MCF 10A (cell line): ENCODE measurements at regions not wholly inside any gene's neighbourhood (a gene's known extent, or its start where the extent isn't known, plus 50 kb on each side); places are given as distances from the start of the nearest gene placed in this dataset.

Experiments
- BruUV-seq: library from RNA; stranded (reverse); fragments of 400-500 nt; replicated peaks from 2 replicates; lab custom pipeline; 2021; lab: Mats Ljungman, UMichigan
- CTCF ChIA-PET: fragments of 300-600 bp; sonication (Branson Sonifier 250); formaldehyde crosslinking; extraction: SDS; loops from one replicate; lab custom pipeline; 2021; ENCODE audit warnings: antibody characterized with exemption, inconsistent platforms; lab: Yijun Ruan, JAX
- POLR2A ChIA-PET: fragments of 300-600, 350-650 bp; sonication (Branson Sonifier 250); formaldehyde crosslinking; extraction: SDS; loops from one replicate; lab custom pipeline; 2020; ENCODE audit warnings: antibody characterized with exemption, inconsistent platforms; lab: Yijun Ruan, JAX
- DNase-seq: peaks from one replicate; pipeline ENCODE4 v3.0.0-alpha.2; 2018; ENCODE audit not compliant: unreplicated experiment
- H3K27ac Mint-ChIP-seq: one replicate; pipeline ENCODE4 v1.8.0; 2022; ENCODE audit warnings: mild to moderate bottlenecking, low read depth, mixed read lengths; ENCODE audit not compliant: unreplicated experiment
- H3K27me3 Mint-ChIP-seq: one replicate; pipeline ENCODE4 v1.8.0; 2022; ENCODE audit warnings: mixed read lengths; ENCODE audit not compliant: insufficient read depth, unreplicated experiment
- H3K36me3 Mint-ChIP-seq: one replicate; pipeline ENCODE4 v1.8.0; 2022; ENCODE audit warnings: mild to moderate bottlenecking, moderate library complexity, mixed read lengths; ENCODE audit not compliant: insufficient read depth, unreplicated experiment
- H3K4me1 Mint-ChIP-seq: one replicate; pipeline ENCODE4 v1.8.0; 2022; ENCODE audit warnings: mixed read lengths; ENCODE audit not compliant: insufficient read depth, unreplicated experiment
- H3K4me3 Mint-ChIP-seq: one replicate; pipeline ENCODE4 v1.8.0; 2022; ENCODE audit warnings: mild to moderate bottlenecking, moderate library complexity, mixed read lengths; ENCODE audit not compliant: unreplicated experiment
- H3K9me3 Mint-ChIP-seq: one replicate; pipeline ENCODE4 v1.8.0; 2022; ENCODE audit warnings: mixed read lengths; ENCODE audit not compliant: unreplicated experiment
- CTCF ChIP-seq: fragments of 200-600 bp; IDR thresholded peaks from one replicate; pipeline ENCODE4 v1.8.0; 2022; ENCODE audit warnings: antibody characterized with exemption, mild to moderate bottlenecking; ENCODE audit not compliant: unreplicated experiment
- intact Hi-C: fragments of 100-400 bp; cut with micrococcal nuclease; formaldehyde crosslinking; loops from 2 replicates; pipeline ENCODE4 v1.14.1; 2022

GRCh38 chr5:67496051-67496450, 299.5 kb upstream of the CD180 start:
- Mint-ChIP-seq H3K27me3 (no peaks in the 10 kb centered on the region), H3K4me3 (no peak overlapping the region), H3K9me3 (peaks cover 14% of the 10 kb centered on the region), H3K4me1 (peaks cover 16% of the 10 kb centered on the region), H3K27ac (no peak overlapping the region), H3K36me3 (peaks cover 5% of the 10 kb centered on the region)
- no peak for DNase-seq
- BruUV-seq: no TSS peak
- intact Hi-C loops: no loop called here
- ChIA-PET POLR2A (interaction anchor here (0.9 to 1.1 kb wide), 2 partner anchors 12 to 15 kb away, joined by 4 to 5 read pairs; no protein-coding TSS in a partner anchor), CTCF (interaction anchor here (0.7 kb wide), 1 partner anchor 125 kb away, joined by 3 read pairs; no protein-coding TSS in a partner anchor)
- no peak for TF ChIP-seq CTCF

- POLR2A ChIA-PET: no interaction called here
- CTCF ChIA-PET: interaction anchor here (0.5 to 1.8 kb wide), 3 partner anchors 248 to 721 kb away, joined by 3 to 6 read pairs (median 3); no protein-coding TSS in a partner anchor
- DNase-seq: no peak
- H3K36me3 Mint-ChIP-seq: peaks cover 5% of the 10 kb centered on the region
- intact Hi-C loops: no loop called here
- H3K27me3 Mint-ChIP-seq: no peaks in the 10 kb centered on the region
- H3K9me3 Mint-ChIP-seq: peaks cover 12% of the 10 kb centered on the region
- H3K4me3 Mint-ChIP-seq: no peak overlapping the region
- no peak overlapping the region for H3K27ac Mint-ChIP-seq
- peaks cover 26% of the 10 kb centered on the region for H3K4me1 Mint-ChIP-seq
- no TSS peak for BruUV-seq
- no peak for TF ChIP-seq CTCF
These were observed 298.5 kb upstream of the CD180 start for GRCh38 chr5:67495072-67495471.

GRCh38 chr5:67494186-67494855, 297.7 kb upstream of the CD180 start:
- Mint-ChIP-seq H3K4me1 (peaks cover 29% of the 10 kb centered on the region), H3K27ac (no peak overlapping the region), H3K27me3 (no peaks in the 10 kb centered on the region), H3K9me3 (peaks cover 16% of the 10 kb centered on the region), H3K4me3 (no peak overlapping the region), H3K36me3 (peaks cover 5% of the 10 kb centered on the region)
- POLR2A ChIA-PET: interaction anchor here (0.9 to 2.0 kb wide), 2 partner anchors 13 to 756 kb away, joined by 3 to 4 read pairs; no protein-coding TSS in a partner anchor
- no peak for TF ChIP-seq CTCF
- no TSS peak for BruUV-seq
- CTCF ChIA-PET: interaction anchor here (0.5 to 1.8 kb wide), 5 partner anchors 12 to 554 kb away, joined by 3 to 6 read pairs (median 4); no protein-coding TSS in a partner anchor
- no peak for DNase-seq
- intact Hi-C loops: no loop called here

- Mint-ChIP-seq H3K27ac (no peak overlapping the region), H3K4me1 (peaks cover 29% of the 10 kb centered on the region), H3K4me3 (no peak overlapping the region), H3K36me3 (peaks cover 5% of the 10 kb centered on the region), H3K9me3 (peaks cover 14% of the 10 kb centered on the region), H3K27me3 (no peaks in the 10 kb centered on the region)
- POLR2A ChIA-PET: interaction anchor here (0.9 to 2.0 kb wide), 2 partner anchors 13 to 757 kb away, joined by 3 to 4 read pairs; no protein-coding TSS in a partner anchor
- BruUV-seq: no TSS peak
- CTCF ChIA-PET: interaction anchor here (0.7 to 1.8 kb wide), 8 partner anchors 13 to 555 kb away, joined by 3 to 6 read pairs (median 4); no protein-coding TSS in a partner anchor
- DNase-seq: peak; percentile 28
- intact Hi-C loops: loop anchor here (1.0 kb wide), 1 partner anchor 759 kb away; no protein-coding TSS in a partner anchor
- no peak for TF ChIP-seq CTCF
These were observed 297.1 kb upstream of the CD180 start for GRCh38 chr5:67493676-67494075.
